C4-2B (cell line): ENCODE measurements at regions not wholly inside any gene's neighbourhood (a gene's known extent, or its start where the extent isn't known, plus 50 kb on each side); places are given as distances from the start of the nearest gene placed in this dataset.

Experiments used
- H3K27ac ChIP-seq: fragments of 450-650 bp; 2 replicates; pipeline ENCODE4 v1.5.1; 2017
- ZFX ChIP-seq: fragments of 450-650 bp; IDR thresholded peaks from 2 replicates; pipeline ENCODE4 v1.6.1; 2017
- TF ChIP-seq, protein P1 (sequence below): fragments of 450-650 bp; conservative IDR thresholded peaks from 2 replicates; pipeline ENCODE4 v1.5.1; 2017; ENCODE audit warnings: mild to moderate bottlenecking

DNA sequence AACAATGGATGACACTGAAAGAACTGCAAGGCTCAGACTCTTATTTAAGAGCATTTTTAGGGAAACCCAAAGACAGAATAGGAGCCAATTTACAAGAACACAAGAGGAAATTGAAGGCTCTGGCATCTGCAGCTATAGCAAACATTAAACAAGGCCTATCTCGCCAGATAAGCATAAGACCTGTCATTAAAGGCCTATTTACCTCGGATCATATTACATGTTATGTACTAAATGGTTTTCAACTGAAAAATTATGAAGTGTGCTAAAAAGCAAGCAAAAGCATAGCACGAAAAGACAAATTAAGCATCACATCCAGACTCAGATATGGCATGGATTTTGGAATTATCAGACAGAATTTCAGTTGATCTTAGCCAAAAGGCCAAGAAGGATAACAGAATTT lies 617.1 kb downstream of the SQOR start:
- no peak for TF ChIP-seq ZFX
- TF ChIP-seq, protein P1, sequence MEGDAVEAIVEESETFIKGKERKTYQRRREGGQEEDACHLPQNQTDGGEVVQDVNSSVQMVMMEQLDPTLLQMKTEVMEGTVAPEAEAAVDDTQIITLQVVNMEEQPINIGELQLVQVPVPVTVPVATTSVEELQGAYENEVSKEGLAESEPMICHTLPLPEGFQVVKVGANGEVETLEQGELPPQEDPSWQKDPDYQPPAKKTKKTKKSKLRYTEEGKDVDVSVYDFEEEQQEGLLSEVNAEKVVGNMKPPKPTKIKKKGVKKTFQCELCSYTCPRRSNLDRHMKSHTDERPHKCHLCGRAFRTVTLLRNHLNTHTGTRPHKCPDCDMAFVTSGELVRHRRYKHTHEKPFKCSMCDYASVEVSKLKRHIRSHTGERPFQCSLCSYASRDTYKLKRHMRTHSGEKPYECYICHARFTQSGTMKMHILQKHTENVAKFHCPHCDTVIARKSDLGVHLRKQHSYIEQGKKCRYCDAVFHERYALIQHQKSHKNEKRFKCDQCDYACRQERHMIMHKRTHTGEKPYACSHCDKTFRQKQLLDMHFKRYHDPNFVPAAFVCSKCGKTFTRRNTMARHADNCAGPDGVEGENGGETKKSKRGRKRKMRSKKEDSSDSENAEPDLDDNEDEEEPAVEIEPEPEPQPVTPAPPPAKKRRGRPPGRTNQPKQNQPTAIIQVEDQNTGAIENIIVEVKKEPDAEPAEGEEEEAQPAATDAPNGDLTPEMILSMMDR: no peak
- H3K27ac ChIP-seq: no peak overlapping the region

DNA sequence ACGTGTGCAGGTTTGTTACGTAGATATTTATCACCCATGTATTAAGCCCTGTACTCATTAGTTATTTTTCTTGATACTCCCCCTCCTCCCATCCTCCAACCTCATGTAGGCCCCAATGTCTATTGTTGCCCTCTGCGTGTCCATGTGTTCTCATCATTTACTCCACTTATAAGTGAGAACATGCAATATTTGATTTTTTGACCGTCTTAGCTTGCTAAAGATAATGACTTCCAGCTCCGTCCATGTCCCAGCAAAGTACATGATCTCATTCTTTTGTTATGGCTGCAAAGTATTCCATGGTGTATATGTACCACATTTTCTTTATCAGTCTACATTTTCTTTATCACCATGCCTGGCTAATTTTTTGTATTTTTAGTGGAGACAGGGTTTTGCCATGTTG lies 623.2 kb downstream of the SQOR start:
- TF ChIP-seq, protein P1: no peak
- no peak for TF ChIP-seq ZFX
- no peak overlapping the region for H3K27ac ChIP-seq

DNA sequence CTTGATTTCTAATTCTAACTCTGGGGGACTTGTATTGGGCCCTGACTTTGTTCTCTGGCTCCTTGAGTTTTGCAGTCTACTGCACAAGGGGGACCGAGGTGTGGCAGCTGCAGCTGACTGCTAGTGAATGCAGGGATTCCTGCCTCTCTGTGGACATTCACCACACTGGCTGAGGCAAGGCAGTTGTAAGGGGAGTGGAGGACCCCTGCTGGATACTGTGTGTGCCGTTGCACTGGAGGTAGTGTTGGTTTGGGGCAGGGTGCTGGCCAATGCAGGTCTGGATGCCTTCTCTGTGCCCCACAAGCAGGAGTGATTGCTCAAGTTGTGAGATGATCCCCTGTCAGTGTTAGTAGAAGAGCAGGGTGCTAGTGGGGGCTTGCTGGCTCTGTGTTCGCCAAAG lies 626.1 kb downstream of the SQOR start:
- H3K27ac ChIP-seq: no peak overlapping the region
- TF ChIP-seq, protein P1: no peak
- TF ChIP-seq ZFX: no peak

DNA sequence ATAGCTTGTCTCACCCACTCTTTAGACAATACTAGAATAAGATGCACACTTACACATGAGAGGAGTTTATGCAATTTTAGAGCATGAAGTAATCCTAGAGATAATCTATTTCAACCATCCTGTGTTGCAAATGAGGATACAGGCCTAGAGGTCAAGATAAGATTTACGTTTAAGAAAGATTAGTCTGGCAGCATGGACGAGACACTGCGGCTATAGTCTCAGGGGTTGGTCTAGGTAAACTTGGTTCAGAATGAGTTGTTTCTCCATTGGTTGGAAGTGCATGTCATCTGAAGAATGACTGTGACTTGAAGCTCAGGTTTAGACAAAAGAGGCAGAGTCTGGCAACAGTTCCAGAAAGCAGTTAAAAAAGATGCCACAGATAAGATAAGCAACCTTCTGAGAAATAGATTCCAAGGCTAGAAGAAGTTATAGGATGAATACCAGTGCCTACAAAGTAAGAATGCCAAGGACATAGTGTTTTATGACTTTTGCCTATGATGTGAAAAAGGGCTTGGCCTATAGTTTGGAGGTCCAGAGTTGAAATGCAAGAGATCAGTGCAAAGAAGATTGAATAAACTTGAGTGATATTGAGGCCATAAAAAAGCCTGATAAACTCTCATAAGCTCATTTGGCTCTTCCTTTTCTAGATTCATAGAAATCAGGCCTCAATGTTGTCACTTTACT lies 631.0 kb downstream of the SQOR start:
- TF ChIP-seq, protein P1: no peak
- TF ChIP-seq ZFX: no peak
- H3K27ac ChIP-seq: no peak overlapping the region

DNA sequence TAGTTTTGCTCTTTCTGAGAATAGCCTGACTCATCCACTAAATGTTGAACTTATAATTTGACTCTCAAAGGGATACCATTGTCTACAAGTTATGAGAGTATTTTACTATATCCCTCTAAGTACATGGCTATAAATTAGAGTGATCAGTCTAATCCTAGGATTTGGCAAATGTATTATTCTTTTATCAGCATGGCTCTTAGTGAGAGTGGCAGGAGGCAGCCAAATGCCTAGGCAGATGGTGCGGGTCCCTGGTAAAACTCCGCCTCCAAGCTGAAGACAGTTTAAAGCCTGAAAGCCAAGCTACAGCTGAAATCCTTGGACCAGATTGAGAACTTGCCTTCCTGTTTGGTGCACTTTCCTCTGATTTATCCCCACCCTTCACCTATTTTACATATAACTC lies 631.8 kb downstream of the SQOR start:
- H3K27ac ChIP-seq: no peak overlapping the region
- TF ChIP-seq ZFX: no peak
- TF ChIP-seq, protein P1: no peak

DNA sequence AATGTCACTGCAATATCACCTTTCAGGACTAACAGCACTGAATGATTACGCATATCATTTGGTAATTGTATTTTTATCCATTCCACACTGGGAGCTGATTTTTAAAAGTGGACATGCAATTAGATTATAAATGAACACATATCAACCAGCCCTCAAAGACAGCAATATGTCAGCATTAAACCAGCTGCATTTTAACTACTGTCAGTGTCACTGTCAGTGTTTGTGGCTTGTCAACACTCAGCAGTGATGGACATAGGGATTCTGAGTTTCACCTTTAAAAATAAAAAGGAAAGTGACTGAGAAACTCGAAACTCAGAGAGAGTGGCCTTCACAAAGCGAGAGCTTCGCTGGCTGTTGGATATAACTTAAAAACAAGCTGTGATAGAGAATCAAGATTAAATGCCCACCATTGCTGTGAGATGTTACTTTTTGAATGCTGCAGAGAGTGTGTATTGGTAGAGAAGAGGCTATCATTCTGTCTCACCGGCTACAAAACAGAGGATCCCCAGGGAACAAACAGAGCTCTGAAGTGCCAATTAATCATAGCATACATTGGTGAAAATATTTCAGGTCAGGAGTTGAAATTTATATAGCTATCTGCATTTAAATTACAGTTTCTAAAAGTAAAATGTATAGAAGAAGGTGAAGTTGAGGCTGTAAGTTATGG lies 635.8 kb downstream of the SQOR start:
- TF ChIP-seq ZFX: no peak
- TF ChIP-seq, protein P1: no peak
- no peak overlapping the region for H3K27ac ChIP-seq

DNA sequence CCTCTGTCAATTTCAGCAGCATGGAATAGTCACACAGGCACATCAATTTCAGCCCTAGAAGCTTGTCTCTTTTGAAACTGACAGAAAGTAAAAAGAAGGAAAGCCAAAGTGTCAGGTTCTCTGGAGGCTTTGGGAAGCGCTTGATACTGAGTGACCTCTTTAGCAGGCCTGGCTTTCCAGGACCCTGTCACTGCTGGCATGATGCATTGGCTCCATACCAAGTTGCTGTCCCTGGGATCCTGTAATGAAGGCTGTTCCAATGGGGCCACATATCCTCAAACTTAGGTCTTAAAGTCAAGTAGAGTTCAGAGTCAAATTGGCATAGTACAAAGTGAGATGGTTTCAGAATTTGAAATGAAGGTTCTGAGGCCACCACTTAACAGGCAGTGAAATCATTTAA lies 640.9 kb downstream of the SQOR start:
- no peak overlapping the region for H3K27ac ChIP-seq
- no peak for TF ChIP-seq ZFX
- TF ChIP-seq, protein P1: no peak
